Peyer's patch (tissue), 4 donors: ENCODE measurements at regions not wholly inside any gene's neighbourhood (a gene's known extent, or its start where the extent isn't known, plus 50 kb on each side); places are given as distances from the start of the nearest gene placed in this dataset.

Source experiments
- CTCF ChIP-seq, 6 experiments: fragments of 450-650 bp in 4 of 6; fragments of 200-600 bp in 2 of 6; sonication (generic) in 1 of 6; IDR thresholded peaks; one replicate each; pipeline ENCODE4 v1.5.1; 2017 to 2019; ENCODE audit warnings: antibody characterized with exemption in 6 of 6, mild to moderate bottlenecking in 3 of 6, moderate library complexity in 1 of 6
- POLR2A ChIP-seq, 2 donors: fragments of 450-650 bp; IDR thresholded peaks; one replicate each; pipeline ENCODE4 v1.5.1; 2017; ENCODE audit warnings: antibody characterized with exemption in 2 of 2, mild to moderate bottlenecking in 2 of 2, moderate library complexity in 2 of 2

- TF ChIP-seq POLR2A (IDR thresholded peaks at IDR 0.05) = no peak
- no peak for TF ChIP-seq CTCF (IDR thresholded peaks at IDR 0.05)
Measured at GRCh38 chr12:94848966-94849365, 154.5 kb downstream of the NDUFA12 start.
